Dedifferentiated amniotic fluid mesenchymal stem cell (primary cell): ENCODE measurements at regions not wholly inside any gene's neighbourhood (a gene's known extent, or its start where the extent isn't known, plus 50 kb on each side); places are given as distances from the start of the nearest gene placed in this dataset.

Experiments
- DNase-seq: peaks from one replicate; pipeline ENCODE4 v3.0.0-alpha.2; 2016; ENCODE audit errors: extremely low spot score

DNA sequence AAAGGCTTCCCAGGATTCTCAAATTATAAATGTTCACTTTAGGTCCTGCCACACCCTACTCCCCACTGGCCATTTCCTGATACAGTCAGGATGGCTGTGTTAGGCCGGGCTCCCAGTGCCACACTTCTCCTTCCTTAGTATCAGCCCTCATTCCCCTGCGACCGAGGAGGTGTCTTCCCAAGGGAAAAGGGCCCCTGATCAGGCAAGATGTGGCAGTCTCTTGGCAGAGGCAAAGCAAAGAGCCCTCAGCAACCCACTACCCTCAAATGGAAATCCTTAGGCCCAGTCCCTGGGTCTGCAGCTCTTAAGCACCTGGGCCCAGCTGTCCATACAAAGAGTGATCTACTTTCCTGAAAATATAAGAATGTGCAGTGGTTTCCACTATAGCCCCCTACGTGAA, 96.5 kb upstream of the VASH1 start:
- DNase-seq, result no peak

DNA sequence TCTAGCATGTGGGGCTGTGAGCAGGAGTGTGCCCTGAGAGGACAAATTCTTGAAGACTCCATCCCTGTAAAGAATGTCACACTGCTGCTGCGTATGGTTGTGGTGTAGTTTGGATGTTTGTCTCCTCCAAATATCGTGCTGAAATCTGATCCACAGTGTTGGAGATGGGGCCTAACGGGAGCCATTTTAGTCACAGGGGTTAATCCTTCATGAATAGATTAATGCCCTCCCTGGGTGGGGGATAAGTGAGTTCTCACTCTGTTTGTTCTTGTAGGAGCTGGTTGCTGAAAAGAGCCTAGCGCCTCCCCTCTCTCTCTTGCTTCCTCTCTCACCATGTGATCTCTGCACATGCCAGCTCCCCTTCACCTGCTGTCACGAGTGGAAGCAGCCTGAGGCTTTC, 94.5 kb upstream of the VASH1 start:
- no peak for DNase-seq

DNA sequence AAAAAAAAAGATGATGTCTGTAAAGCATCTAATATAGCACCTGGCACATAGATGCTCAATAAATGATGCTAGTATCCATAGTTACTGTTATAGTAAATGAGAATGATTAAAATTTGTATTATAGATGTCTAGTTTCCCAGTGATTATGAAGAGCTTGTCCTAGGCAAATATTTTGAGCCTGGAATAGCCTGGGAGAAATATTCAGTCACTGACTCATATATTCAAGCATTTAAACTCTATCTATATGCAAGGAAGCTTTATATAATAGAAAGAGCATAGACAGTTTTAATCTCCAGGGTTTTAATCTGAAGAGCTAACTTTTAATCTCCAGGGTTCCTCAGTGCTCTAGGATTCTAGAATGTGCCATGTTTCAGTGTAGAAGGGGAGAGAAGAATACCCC, 91.5 kb upstream of the VASH1 start:
- no peak for DNase-seq

DNA sequence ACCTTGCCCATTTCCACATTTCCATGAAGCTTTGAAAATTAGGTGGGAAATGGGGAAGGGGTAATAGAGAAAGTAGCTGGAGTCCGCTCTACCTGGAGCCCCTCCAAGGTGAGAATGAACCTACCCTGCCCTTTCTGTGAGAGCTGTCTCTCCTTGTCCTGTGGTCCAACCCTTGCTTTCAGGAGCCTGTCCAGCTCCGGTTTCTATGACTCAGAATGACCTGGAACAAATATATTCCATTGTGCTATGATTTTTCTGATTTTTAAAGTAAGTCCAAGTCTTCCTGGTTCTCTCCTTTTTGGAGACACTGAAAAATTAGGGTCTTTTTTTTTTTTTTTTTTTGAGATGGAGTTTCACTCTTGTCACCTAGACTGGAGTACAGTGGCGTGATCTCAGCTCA, 89.1 kb upstream of the VASH1 start:
- no peak for DNase-seq

DNA sequence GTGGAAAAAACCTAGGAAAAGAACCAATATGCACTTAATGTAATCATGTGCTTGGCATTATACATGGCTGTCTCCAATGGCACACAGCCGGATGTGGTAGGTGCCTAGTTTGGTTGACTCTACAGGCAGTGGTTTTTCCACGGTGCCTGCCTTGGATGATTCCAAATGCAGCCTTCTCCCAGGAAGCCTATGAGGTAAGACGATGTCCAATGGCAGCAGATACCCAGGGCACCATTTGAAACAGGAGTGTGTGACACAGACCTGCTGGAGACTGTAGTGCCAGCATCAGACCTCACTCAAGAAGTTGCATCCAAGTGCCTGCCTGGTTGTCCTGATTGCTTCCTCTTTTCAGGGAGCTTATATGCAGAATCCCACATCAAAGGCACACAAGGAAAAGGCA, 88.0 kb upstream of the VASH1 start:
- no peak for DNase-seq

DNA sequence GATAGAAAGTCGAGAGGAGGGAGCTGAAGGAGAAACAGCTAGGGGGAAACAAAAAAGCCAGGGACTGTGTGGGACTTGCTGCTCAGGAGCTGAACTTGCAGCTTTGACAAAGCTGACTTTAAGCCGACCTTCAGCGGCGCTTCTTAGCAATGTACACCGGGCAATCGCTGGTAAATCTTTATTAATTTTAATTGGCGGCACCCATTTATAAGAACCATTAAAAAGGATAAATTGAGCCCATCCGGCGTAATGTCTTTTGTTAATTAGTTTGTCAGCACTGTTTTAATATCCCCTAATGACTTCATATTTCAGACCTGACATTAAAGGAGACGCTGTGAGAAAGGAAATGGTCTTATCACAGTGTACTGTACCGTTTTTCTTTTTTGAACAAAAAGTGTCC, 86.2 kb upstream of the VASH1 start:
- DNase-seq, result no peak

DNA sequence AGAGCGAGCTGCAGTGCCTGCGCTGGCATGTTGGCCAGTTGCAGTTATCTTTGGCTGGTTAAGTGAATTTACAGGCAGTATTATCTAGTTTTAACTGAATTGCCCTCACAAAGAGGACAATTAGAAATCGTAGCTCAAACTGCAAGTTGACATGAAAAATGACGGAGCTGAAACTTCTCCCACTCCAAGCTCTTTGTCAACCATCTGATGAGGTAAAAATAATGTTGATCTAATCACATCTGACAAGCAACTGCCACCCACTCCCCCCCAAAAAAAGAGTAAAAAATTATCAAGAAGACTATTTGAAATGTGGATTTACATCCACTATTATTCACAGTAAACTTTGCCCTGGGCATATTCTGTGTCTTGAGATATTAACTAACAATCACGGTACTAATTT, 84.7 kb upstream of the VASH1 start:
- no peak for DNase-seq

DNA sequence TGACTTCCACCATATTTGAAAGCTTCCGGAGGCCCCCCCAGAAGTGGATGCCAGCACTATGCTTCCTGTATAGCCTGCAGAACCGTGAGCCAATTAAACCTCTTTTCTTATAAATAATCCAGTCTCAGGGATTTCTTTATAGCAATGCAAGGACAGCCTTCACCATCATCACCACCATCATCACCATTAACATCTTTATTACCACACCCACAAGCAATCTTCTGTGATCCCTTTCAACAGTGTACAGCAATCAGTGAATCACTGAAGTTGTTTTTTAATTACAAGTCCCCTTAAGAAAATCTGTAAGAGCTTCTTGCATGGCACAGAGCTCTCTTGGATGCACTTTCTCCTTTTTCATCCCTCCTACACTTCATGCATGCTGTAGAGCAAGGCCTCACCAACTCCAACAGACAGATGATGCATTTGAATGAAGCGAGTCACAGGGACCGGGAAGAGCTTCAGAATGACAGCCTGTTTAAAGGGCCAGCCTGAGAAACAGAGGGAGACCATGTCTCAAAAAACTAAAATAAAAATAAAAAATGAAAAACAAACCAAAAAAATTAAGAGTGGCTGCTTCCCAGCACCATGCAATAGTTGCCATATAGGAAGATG, 83.6 kb upstream of the VASH1 start:
- no peak for DNase-seq

DNA sequence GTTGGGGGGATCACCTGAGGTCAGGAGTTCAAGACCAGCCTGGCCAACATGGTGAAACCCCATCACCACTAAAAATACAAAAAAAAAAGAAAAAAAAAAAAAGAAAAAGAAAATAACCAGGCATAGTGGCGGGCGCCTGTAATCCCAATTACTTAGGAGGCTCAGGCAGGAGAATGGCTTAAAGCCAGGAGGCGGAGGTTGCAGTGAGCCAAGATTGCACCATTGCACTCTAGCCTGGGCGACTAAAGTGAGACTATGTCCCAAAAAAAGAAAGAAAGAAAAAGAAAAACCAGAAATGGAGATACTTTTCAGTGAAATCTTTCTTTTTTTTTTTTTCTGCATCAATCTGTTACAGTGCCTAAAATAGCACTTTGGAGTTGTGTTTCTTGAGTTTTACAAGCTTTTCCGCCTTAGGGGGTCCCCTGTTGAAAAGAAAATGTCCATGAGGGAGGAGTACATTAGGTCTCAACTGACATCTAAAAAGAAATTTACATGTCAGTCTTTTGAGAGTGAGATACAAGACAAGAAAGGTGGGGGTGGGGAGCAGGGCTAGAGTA, 82.9 kb upstream of the VASH1 start:
- no peak for DNase-seq

DNA sequence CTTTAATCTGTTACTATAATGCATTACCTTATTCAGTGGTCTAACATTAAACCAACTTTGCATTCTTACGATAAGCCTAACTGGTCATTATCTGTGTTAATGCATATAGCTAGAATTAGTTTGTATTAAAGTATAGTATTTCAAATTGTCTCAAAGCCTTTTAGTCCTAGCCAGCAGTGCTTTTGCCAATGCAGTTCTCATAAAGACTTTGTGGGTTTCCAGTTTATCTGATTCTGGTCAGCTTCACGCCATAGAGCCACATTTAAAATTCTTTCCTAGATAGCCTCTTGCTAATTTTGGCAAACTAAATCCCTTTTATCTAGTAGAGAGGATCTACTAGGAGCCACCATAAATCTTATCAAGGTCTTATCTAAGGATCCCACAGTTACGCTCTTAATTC, 78.9 kb upstream of the VASH1 start:
- no peak for DNase-seq

DNA sequence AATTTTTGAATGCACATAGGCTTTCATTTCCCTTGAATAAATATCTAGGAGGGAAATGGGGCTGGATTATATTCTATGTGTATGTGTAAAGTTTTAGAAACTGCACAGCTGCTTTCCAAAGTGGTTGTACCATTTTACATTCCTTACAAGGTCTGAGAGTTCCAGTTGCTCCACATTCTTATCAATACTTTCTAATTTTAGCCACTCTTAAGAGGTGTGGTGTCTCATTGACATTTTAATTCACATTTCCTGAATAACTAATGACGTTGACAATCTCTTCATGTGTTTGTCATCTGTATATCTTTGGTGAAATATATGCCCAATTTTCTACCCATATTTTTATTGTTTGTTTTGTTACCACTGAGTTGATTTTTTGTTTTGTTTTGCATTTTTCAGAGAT, 74.6 kb upstream of the VASH1 start:
- no peak for DNase-seq

DNA sequence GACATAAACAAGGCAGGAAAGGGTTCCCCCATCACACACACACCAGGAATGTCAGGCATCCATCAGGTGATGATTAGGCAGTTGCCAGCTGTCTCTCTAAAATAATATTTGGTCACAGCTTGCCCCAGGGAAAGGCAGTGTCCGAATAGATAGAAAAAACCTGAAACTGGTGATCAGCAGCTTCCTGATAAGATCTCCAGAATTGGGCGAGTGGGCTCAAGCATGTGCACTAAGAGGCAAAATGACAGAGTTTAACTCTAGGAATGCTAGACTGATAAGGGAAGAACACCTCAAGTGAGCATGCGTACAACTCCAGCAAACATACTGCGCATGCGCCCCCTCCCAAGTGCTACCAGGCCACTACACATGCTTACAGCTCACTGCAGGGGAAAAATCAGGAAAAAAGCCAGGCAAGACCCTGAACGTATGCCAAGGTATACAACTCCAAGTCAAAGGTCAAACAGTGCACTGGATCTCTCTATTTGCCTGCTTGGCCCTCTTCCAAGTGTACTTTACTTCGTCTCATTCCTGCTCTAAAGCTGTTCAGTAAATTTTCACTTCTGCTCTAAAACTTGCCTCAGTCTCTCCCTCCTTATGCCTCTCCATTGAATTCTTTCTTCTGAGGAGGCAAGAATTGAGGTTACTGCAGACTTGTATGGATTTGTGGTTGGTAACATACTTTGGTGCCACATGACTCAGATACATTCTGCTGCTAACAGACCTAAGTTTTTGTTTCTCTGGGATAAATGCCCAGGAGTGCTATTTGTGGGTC, 73.5 kb upstream of the VASH1 start:
- no peak for DNase-seq

DNA sequence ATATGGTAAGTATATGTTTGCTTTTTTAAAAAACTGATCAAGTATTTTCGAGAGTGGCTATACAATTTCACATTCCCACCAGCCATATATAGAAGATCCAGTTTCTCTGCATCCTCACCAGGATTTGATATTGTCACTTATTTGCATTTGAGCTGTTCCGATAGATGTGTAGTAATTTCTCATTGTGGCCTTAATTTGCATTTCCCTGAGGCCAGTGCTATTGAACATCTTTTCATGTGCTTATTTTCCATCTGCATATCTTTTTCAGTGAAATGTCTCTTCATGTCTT, 72.9 kb upstream of the VASH1 start:
- DNase-seq, result no peak

DNA sequence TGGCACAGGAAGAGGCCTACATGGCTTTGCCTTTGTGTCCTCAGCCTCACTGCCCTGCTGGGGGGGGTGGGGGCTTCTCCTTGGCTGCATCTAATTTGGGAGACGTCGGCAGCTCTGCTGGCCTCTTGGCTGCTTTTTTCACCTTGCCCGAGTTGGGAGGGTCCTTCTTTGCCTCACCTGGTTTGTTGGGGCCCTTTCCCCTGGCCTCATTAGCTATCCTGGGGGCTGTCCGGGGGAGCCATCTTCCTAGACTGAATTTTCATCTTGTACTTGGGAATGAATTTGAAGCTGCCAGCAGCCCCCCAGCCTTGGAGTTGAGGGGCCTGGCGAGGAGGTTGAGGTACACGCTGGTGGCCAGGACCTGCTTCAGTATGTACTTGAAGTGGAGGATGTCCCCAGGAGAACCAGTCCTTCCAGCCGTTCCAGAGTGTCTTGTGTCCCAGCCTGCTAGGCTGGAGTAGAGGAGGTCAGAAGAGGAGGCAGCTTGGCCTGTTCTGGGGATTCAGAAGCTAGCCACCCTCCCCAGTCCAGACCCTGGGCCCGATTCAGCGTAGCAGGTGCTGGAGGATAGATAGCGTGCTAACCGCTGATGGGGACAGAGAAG, 70.7 kb upstream of the VASH1 start:
- no peak for DNase-seq

DNA sequence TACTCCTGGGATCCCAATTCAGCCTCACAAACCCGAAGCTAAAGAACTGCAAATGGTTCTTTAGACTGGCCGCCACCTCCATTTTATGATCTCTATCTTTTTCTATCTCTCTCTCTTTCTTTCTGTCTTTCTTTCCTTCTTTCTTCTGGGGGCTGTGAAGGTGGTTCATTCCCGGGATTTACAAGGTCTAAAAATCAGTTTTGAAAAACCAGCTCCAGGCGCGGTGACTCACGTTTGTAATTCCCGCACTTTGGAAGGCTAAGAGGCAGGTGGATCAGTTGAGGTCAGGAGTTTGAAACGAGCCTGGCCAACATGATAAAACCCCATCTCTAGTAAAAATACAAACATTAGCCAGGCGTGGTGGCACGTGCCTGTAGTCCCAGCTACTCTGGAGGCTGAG, 67.2 kb upstream of the VASH1 start:
- no peak for DNase-seq

DNA sequence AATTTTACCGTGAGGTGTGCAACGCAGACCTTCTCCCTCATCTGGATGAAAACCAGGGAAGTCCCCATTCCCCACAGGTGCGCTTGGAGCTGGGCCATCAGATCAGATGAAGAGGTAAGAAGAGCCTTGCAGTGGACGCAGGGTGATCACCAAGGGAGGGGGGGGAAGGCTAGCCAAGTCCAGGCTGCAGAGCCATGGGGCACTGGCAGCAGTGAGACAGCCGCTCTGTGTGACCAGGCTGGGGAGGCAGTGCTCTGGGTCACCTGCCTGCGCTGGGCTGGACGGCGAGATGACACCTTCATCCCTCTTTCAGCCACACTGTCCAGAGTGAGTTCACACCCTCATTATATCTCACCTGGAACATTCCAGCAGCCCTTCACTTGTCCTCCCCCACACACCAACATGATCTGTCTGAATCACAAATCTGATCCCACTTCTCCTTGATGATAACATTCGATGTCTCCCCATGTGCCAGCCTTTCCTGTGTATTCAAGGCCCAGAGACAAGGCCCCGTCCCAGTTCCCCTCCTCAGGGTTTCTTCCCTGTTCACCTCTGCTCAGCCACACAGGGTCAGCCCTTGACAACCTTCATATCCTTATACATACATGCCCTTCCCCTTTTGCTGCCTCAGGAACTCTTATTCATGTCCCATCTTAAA, 65.9 kb upstream of the VASH1 start:
- no peak for DNase-seq

DNA sequence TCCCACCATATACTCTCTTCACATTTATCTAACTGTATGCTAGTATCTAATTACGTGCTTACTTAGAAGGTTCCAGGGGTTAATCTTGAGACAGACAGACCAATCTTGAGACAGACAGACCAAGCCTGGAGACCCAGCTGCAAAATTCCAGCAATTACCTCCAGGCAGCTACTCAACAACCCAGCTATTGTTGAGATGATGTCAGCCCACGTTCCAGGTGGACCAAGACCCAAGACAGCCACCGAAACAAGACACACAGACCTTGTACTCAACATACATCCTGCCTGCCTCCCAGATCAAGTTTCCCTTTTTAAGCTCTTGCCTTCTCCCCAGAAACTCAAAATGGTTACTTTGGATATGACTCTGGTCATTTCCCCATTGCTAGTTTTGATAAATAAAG, 64.9 kb upstream of the VASH1 start:
- no peak for DNase-seq

DNA sequence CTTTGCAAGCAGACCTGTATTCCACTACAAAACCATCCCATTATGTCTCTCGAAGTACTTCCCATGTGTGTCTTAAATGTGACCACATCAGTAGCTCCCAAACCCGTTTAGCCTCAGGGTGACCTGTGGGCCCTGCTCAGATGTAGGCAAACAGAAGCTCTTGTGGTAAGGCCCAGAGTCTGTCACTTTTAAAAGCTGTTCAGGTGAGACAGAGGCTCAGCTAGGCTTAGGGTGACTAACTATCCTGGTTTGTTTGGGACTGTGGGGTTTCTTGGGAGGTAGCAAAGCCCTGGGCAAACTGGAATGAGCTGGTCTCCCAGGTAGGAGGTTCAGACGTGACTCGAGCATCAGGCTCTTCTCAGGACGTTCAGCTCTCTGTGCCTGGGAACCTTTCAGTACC, 64.5 kb upstream of the VASH1 start:
- no peak for DNase-seq

DNA sequence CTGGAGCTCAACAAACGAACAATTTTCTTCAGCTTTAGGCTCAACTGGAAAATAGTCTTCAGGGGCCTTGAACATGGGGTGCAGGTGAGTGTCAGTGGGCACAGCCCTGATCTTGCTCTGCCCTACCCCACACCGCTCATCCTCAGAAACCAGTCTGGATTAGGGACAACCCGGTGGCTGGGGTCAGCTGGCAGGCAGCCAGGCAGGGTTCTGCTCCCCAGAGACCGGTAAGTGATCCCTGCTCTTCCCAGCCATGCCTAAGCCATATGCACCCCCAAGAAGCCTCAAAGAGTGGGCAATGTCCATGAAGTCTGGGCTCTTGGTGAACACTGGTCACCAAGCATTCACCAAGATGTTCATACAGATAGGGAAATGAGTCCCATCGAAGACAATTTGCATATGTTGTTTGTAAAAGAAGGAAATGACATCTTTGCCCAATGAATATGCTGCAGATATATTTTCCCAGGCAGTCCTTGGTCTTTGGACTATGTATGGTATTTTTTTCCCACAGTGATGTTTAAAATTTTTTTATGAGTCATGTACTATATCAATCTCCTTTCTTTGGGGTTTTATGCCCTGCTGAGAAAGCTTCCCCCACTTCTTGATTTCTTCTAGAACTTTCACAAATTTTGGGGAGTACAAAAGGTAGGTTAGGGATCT, 63.9 kb upstream of the VASH1 start:
- no peak for DNase-seq

DNA sequence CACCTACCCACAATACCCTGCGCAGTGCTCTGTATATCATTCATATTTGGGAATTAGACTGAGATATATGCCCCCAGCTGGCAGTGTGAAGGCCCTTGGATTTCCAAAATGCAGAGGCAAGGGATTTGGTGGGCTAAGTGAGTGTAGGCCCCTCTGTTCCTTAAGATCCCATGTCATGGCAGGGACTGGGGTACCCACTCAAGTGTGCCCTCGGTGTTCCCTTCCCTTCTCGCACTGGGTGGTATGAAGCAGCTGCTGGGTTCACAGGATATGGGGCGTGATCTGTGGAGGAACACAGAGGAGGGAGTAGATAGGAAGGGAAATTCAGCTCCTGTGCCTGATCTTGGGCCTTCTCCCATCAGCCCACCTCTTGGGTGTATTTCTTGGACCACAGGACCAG, 63.1 kb upstream of the VASH1 start:
- no peak for DNase-seq

DNA sequence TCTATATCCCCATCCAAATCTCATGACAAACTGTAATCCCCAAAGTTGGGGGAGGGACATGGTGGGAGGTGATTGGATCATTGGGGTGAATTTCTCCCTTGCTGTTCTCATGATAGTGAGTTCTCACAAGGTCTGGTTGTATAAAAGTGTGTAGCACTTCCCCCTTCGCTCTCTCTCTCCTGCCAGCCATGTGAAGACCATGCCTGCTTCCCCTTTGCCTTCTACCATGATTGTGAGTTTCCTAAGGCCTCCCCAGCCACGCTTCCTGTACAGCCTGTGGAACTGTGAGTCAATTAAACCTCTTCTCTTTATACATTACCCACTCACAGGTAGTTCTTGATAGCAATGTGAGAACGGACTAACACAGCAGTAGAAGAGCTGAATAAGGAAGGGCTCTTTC, 62.6 kb upstream of the VASH1 start:
- no peak for DNase-seq

DNA sequence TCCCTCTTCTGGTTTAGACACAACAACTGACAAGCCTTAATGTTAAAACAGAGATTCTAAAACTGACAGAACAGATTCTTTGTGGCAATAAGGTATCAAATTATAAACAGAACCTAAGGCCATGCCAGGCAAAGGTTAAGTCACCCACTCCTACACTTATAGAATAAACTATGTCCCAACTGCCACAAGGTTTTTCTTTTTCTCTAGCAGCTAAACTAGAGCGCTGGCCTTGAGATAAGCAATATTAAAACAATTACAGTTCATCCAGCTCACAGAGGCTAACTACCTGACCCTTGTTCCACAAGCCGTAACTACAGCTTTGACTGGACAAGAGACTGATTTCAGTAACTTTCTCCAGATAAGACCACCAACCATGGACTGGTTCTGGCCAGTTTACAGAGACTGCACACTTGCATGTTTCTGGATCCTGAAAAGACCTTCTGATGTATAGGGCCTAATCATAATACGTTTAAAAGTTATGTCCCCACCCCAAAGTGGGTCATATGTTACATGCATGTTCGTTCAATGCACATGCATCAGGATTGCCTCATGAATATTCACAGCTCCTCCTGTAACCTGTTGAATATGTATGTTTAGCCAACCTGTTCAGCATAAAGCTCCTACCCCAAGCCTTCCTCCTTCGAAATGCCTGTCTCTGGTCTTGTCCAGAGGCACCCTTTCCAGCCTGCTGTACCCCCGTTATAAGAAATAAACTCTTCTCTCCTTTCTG, 61.9 kb upstream of the VASH1 start:
- no peak for DNase-seq
